Transverse colon (tissue), 3 donors: ENCODE measurements at regions not wholly inside any gene's neighbourhood (a gene's known extent, or its start where the extent isn't known, plus 50 kb on each side); places are given as distances from the start of the nearest gene placed in this dataset.

ENCODE experiments used
- CTCF ChIP-seq, 5 experiments: fragments of 200-600 bp in 3 of 5; fragments of 450-650 bp in 2 of 5; sonication (generic) in 3 of 5; IDR thresholded peaks; 1 replicate in 2 of 5; 2 replicates in 3 of 5; pipeline ENCODE4 v1.5.1; 2016 to 2017; ENCODE audit warnings: antibody characterized with exemption in 5 of 5, inconsistent platforms in 3 of 5, mild to moderate bottlenecking in 2 of 5, moderate library complexity in 1 of 5
- POLR2A ChIP-seq: fragments of 450-650 bp; IDR thresholded peaks from one replicate; pipeline ENCODE4 v1.6.1; 2016; ENCODE audit warnings: antibody characterized with exemption, mild to moderate bottlenecking, moderate library complexity

GRCh38 chr12:56866493-56866892, 67.7 kb downstream of the SDR9C7 start:
- TF ChIP-seq CTCF (IDR thresholded peaks at IDR 0.05), result no peak
- TF ChIP-seq POLR2A, result no peak
